ENCODE measurements at regions not wholly inside any gene's neighbourhood (a gene's known extent, or its start where the extent isn't known, plus 50 kb on each side); places are given as distances from the start of the nearest gene placed in this dataset.
"Not testable (repeated sequence)": the region's sequence is repeated elsewhere in the genome, so short reads cannot be mapped to it uniquely, and the experiment has no call there.

GRCh38 chr2:192660555-192660954, 465.8 kb upstream of the TMEFF2 start:
- not testable (repeated sequence) for H3K4me3 ChIP-seq (ENCODE audit: low read depth, low read length)
- peak; percentile 92 to 94 for DNase-seq
- no CpG with 5 or more reads among the region's 4 CpGs for WGBS (ENCODE audit: extremely low coverage, insufficient coverage, insufficient read length)

GRCh38 chr2:192657362-192657761, 462.6 kb upstream of the TMEFF2 start:
- H3K9ac ChIP-seq (ENCODE audit: low read length): no peak overlapping the region
- H3K4me2 ChIP-seq (ENCODE audit: low read length): no peak overlapping the region
- no peak overlapping the region for H2AK5ac ChIP-seq (ENCODE audit: low read length)
- no peaks in the 10 kb centered on the region for H3K79me2 ChIP-seq (ENCODE audit: control insufficient read depth, insufficient read depth, low read length, poor library complexity)
- H3K79me1 ChIP-seq (ENCODE audit: low read length): peaks cover 6% of the 10 kb centered on the region
- no peak overlapping the region for H3K4ac ChIP-seq (ENCODE audit: low read depth, low read length)
- no peak overlapping the region for H4K8ac ChIP-seq (ENCODE audit: low read depth, low read length)
- H3K27me3 ChIP-seq (ENCODE audit: insufficient read depth, low read length): no peaks in the 10 kb centered on the region
- no peaks in the 10 kb centered on the region for H3K36me3 ChIP-seq (ENCODE audit: control insufficient read depth in 1 of 2, insufficient read depth in 2 of 2, low read length in 2 of 2)
- H3K14ac ChIP-seq (ENCODE audit: low read length): no peak overlapping the region
- no CpG with 5 or more reads among the region's 3 CpGs for WGBS (ENCODE audit: extremely low coverage, insufficient coverage, insufficient read length)
- H2BK5ac ChIP-seq (ENCODE audit: low read depth, low read length, poor library complexity): no peak overlapping the region
- DNase-seq: no peak
- H2AFZ ChIP-seq (ENCODE audit: insufficient read depth, low read length, poor library complexity): no peak overlapping the region
- H4K12ac ChIP-seq (ENCODE audit: low read depth, low read length): no peak overlapping the region
- peaks cover 0 to 3% of the 10 kb centered on the region in 2 experiments for H3K4me1 ChIP-seq (ENCODE audit: control insufficient read depth in 1 of 2, insufficient read depth in 2 of 2, low read length in 2 of 2)
- H2BK120ac ChIP-seq (ENCODE audit: insufficient read depth, low read length, poor library complexity): no peak overlapping the region
- no peak overlapping the region for H4K91ac ChIP-seq (ENCODE audit: low read depth, low read length)
- no peaks in the 10 kb centered on the region for H3K9me3 ChIP-seq (ENCODE audit: insufficient read depth, low read depth, low read length)
- no peak overlapping the region for H3K4me3 ChIP-seq (ENCODE audit: low read depth, low read length)
- no peak overlapping the region for H2BK12ac ChIP-seq (ENCODE audit: low read length)
- no peak overlapping the region for H3K18ac ChIP-seq (ENCODE audit: low read length)
- no peak overlapping the region for H3K27ac ChIP-seq (ENCODE audit: low read depth, low read length)
- no peak overlapping the region for H3K23ac ChIP-seq (ENCODE audit: low read length)

More at GRCh38 chr2:192660555-192660954, 465.8 kb upstream of the TMEFF2 start:
- H2BK12ac ChIP-seq (ENCODE audit: low read length); H3K79me2 ChIP-seq (ENCODE audit: control insufficient read depth, insufficient read depth, low read length, poor library complexity); H4K8ac ChIP-seq (ENCODE audit: low read depth, low read length); H3K9me3 ChIP-seq (ENCODE audit: insufficient read depth, low read depth, low read length); H3K79me1 ChIP-seq (ENCODE audit: low read length); H3K4ac ChIP-seq (ENCODE audit: low read depth, low read length); H2BK5ac ChIP-seq (ENCODE audit: low read depth, low read length, poor library complexity); H3K36me3 ChIP-seq (ENCODE audit: control insufficient read depth in 1 of 2, insufficient read depth in 2 of 2, low read length in 2 of 2); H3K14ac ChIP-seq (ENCODE audit: low read length); H3K27me3 ChIP-seq (ENCODE audit: insufficient read depth, low read length); H3K23ac ChIP-seq (ENCODE audit: low read length); H2BK120ac ChIP-seq (ENCODE audit: insufficient read depth, low read length, poor library complexity); H2AFZ ChIP-seq (ENCODE audit: insufficient read depth, low read length, poor library complexity); H4K91ac ChIP-seq (ENCODE audit: low read depth, low read length); H3K4me2 ChIP-seq (ENCODE audit: low read length); H3K18ac ChIP-seq (ENCODE audit: low read length); H2AK5ac ChIP-seq (ENCODE audit: low read length); H4K12ac ChIP-seq (ENCODE audit: low read depth, low read length); H3K9ac ChIP-seq (ENCODE audit: low read length); H3K4me1 ChIP-seq (ENCODE audit: control insufficient read depth in 1 of 2, insufficient read depth in 2 of 2, low read length in 2 of 2): not testable (repeated sequence)
- H3K27ac ChIP-seq (ENCODE audit: low read depth, low read length): peak overlapping the region; percentile 92

DNA sequence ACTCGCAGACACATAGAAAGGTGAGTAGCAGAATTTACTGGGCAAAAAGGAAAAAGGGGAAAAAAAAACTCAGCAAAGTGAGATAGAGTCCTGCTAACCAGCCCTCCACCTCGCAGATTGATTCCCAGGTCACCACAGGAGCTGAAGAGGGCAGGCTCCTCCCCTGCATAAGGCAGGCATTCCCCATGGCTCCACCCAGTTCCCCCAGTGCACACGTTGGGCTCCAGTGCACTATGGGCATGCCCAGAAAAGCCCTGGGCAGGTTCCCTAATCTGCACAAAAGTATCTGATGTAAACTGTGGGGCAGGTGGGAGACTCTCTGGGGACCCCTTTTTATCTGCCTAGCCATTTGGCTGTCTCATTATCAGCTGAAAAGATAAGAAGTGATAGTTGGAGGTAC, 461.2 kb upstream of the TMEFF2 start:
- Histone ChIP-seq H2BK5ac (ENCODE audit: low read depth, low read length, poor library complexity) (no peak overlapping the region), H3K4me2 (ENCODE audit: low read length) (no peak overlapping the region), H3K14ac (ENCODE audit: low read length) (no peak overlapping the region), H3K9ac (ENCODE audit: low read length) (no peak overlapping the region), H3K23ac (ENCODE audit: low read length) (no peak overlapping the region), H2AK5ac (ENCODE audit: low read length) (no peak overlapping the region), H2BK12ac (ENCODE audit: low read length) (no peak overlapping the region), H3K9me3 (ENCODE audit: insufficient read depth, low read depth, low read length) (no peaks in the 10 kb centered on the region), H3K18ac (ENCODE audit: low read length) (no peak overlapping the region), H2BK120ac (ENCODE audit: insufficient read depth, low read length, poor library complexity) (no peak overlapping the region), H4K12ac (ENCODE audit: low read depth, low read length) (no peak overlapping the region), H2AFZ (ENCODE audit: insufficient read depth, low read length, poor library complexity) (no peak overlapping the region), H3K4me3 (ENCODE audit: low read depth, low read length) (no peak overlapping the region), H4K8ac (ENCODE audit: low read depth, low read length) (no peak overlapping the region), H3K4ac (ENCODE audit: low read depth, low read length) (no peak overlapping the region), H3K79me2 (ENCODE audit: control insufficient read depth, insufficient read depth, low read length, poor library complexity) (no peaks in the 10 kb centered on the region), H3K4me1 (ENCODE audit: control insufficient read depth in 1 of 2, insufficient read depth in 2 of 2, low read length in 2 of 2) (peaks cover 0 to 3% of the 10 kb centered on the region in 2 experiments), H3K36me3 (ENCODE audit: control insufficient read depth in 1 of 2, insufficient read depth in 2 of 2, low read length in 2 of 2) (no peaks in the 10 kb centered on the region), H3K27me3 (ENCODE audit: insufficient read depth, low read length) (no peaks in the 10 kb centered on the region), H3K27ac (ENCODE audit: low read depth, low read length) (no peak overlapping the region), H4K91ac (ENCODE audit: low read depth, low read length) (no peak overlapping the region), H3K79me1 (ENCODE audit: low read length) (peaks cover 4% of the 10 kb centered on the region)
- WGBS (ENCODE audit: extremely low coverage, insufficient coverage, insufficient read length): no CpG with 5 or more reads among the region's 3 CpGs
- DNase-seq: no peak

DNA sequence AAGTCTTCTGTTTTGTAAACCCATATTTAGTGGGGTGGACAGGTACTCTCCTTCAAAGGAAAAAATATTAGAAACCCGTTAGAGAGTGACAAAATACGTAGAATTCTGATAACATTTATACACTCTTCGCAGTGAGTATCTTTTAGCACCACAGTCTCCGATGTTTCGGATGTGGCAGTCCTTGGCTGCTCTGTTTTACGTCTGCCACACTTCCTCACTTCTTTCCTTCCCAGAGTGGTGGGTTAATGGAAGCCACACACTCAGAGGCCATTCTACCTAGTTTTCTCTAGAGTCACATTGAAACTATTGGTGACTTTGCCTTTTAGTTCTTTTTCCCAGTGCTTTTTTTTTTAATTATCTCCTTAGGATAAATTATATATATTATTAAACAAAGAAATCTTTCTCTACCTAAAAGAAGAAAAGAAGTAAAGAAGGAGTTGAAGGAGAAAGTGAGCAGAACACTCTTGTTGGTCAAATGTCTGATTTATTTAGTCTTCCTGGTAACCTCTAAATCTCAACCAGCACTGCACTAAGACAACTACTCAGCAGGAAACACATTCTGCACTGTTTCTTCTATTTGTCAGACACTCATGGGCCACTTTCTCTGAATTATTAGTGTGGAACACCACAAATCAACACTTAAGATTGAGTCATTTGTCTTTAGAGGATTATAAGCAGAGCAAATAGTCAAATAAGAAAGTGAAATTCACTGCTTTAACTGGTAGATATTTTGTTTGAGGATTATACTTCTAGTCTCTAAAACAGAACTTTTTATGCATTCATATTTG, 451.3 kb upstream of the TMEFF2 start:
- Histone ChIP-seq H2BK5ac (ENCODE audit: low read depth, low read length, poor library complexity) (no peak overlapping the region), H3K27me3 (ENCODE audit: insufficient read depth, low read length) (no peaks in the 10 kb centered on the region), H3K14ac (ENCODE audit: low read length) (no peak overlapping the region), H3K4me1 (ENCODE audit: control insufficient read depth in 1 of 2, insufficient read depth in 2 of 2, low read length in 2 of 2) (no peaks in the 10 kb centered on the region), H4K8ac (ENCODE audit: low read depth, low read length) (no peak overlapping the region), H3K23ac (ENCODE audit: low read length) (no peak overlapping the region), H2BK120ac (ENCODE audit: insufficient read depth, low read length, poor library complexity) (no peak overlapping the region), H3K27ac (ENCODE audit: low read depth, low read length) (no peak overlapping the region), H4K91ac (ENCODE audit: low read depth, low read length) (no peak overlapping the region), H3K18ac (ENCODE audit: low read length) (no peak overlapping the region), H3K4me3 (ENCODE audit: low read depth, low read length) (no peak overlapping the region), H2AFZ (ENCODE audit: insufficient read depth, low read length, poor library complexity) (no peak overlapping the region), H2AK5ac (ENCODE audit: low read length) (no peak overlapping the region), H3K36me3 (ENCODE audit: control insufficient read depth in 1 of 2, insufficient read depth in 2 of 2, low read length in 2 of 2) (no peaks in the 10 kb centered on the region), H3K9me3 (ENCODE audit: insufficient read depth, low read depth, low read length) (no peaks in the 10 kb centered on the region), H3K79me2 (ENCODE audit: control insufficient read depth, insufficient read depth, low read length, poor library complexity) (no peaks in the 10 kb centered on the region), H4K12ac (ENCODE audit: low read depth, low read length) (no peak overlapping the region), H2BK12ac (ENCODE audit: low read length) (no peak overlapping the region), H3K4me2 (ENCODE audit: low read length) (no peak overlapping the region), H3K9ac (ENCODE audit: low read length) (no peak overlapping the region), H3K4ac (ENCODE audit: low read depth, low read length) (no peak overlapping the region), H3K79me1 (ENCODE audit: low read length) (no peaks in the 10 kb centered on the region)
- DNase-seq: no peak
- WGBS (ENCODE audit: extremely low coverage, insufficient coverage, insufficient read length): no CpG with 5 or more reads among the region's 6 CpGs

Data from trophoblast cell (in vitro differentiated cells and primary cell).